KG1 (cell line): ENCODE measurements at regions not wholly inside any gene's neighbourhood (a gene's known extent, or its start where the extent isn't known, plus 50 kb on each side); places are given as distances from the start of the nearest gene placed in this dataset.

Experiments
- DNase-seq: peaks from one replicate; lab custom pipeline; 2025; lab: John Stamatoyannopoulos, UW

DNA sequence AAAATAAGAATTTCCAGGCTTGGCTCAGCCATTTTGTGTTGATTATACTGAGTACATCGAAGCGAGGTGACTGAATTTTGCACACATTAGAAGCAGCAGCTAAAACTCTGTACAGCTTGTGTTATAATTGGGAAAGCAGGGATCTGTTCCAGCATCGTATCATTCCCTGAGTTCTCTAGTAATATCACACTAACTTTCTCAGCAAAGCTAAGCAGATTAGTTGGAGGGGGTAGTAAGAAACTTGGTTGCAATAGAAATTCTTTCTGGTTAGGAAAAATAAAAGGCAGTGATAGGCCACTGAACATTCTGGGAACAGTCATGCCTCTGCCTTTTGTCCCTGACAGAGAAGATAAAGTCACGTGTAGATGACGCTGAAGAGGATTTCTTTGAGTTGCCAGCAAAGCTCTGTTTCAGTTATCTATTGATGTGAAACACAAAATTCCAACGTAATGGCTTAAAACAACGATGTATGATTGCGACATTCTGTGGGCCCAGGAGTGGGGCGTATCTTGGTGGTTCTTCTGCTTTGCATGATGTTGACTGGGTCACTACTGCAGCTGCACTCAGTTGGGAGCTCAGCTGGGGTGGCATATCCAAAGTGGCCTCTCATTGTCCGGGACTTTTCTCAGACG is 202.1 kb upstream of the MEX3C start:
- DNase-seq, result no peak

DNA sequence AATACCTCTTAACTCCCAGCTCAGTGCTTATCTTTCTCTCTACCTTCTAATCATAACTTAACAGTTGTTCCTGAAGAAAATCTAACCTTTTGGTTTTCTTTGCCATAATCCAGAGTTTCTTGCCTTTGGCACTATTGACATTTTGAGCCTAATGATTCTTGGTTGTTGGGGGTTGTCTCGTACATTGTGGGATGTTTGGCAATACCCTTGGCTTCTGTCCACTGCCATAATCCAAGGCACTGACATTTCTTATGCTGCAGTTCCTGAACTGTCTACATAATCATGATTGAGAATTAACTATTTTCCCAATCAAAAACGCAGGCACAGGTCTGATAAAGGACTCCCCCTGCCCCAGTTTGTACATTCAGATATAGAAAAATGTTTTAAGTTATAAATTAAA is 203.2 kb upstream of the MEX3C start:
- DNase-seq, result no peak

DNA sequence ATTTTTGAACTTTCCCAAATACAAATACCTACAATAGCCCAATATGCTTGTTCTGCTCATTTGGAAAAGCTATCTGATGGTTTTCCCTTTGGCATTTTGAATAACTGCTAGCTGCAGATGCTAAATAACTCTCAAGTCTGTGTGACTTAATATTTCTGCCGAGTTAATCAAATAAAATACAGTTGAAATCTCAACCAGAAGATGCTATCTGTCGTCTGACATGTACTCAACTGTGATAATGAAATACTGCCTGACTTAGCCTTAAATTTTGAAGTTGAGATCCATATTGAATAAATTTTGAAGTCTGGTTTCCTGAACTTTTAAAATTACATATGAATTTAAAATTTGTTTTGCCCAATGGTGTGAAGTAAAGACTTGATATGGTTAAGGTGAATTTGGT is 204.4 kb upstream of the MEX3C start:
- no peak for DNase-seq

DNA sequence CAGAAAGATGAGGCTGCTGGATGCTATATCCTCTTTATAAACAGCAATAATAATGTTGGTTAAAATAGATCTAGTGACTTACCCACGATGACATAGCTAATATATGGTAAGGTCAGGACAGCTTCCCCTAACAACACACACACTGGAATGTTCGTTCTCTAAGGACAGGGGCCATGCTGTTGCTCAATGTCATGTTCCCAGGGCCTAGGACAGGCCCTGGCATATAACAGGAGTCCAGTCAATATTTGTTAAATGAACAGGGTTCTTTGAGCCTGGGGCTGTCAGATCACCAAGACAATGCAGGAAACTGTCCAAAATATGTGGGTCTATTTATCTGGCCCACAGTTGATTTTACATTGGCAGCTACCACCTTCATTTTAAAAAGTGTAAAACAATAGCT is 207.1 kb upstream of the MEX3C start:
- DNase-seq, result no peak

DNA sequence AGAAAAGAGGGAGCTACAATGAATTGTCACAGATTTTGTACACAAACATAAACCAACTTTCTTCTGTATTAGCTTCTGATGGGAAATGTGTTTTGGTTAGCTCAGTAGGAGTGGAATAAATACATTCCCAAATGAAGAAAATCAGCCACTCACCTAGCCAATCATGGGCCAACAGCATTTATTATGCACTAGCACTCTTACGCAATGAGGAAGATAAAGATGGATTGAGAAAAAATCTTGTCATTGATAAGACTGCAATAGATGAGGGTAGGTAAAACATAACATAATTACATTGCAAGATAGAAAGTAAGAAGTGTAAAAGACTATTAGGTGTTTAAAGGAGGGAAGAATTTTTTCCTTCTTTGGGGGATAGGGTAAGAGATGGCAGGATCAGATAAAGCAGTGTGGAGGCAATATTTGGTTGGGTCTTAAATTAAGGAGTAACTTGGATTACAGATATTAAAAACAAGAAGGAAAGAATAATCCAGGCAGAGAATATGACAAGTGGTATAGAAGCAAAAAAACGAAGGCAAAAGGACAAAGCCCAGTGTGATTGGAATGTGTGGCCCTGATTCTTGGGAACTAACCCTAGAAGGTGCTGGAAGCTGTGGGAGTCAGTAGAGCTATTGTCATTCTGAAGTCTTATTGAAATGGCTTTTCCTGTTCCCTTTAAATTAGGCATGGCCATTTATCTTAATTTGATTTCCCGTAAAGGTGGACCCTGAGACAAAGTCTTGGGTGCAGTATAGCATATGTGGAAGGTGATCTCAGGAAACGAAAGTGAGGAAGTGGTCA is 208.4 kb upstream of the MEX3C start:
- no peak for DNase-seq

DNA sequence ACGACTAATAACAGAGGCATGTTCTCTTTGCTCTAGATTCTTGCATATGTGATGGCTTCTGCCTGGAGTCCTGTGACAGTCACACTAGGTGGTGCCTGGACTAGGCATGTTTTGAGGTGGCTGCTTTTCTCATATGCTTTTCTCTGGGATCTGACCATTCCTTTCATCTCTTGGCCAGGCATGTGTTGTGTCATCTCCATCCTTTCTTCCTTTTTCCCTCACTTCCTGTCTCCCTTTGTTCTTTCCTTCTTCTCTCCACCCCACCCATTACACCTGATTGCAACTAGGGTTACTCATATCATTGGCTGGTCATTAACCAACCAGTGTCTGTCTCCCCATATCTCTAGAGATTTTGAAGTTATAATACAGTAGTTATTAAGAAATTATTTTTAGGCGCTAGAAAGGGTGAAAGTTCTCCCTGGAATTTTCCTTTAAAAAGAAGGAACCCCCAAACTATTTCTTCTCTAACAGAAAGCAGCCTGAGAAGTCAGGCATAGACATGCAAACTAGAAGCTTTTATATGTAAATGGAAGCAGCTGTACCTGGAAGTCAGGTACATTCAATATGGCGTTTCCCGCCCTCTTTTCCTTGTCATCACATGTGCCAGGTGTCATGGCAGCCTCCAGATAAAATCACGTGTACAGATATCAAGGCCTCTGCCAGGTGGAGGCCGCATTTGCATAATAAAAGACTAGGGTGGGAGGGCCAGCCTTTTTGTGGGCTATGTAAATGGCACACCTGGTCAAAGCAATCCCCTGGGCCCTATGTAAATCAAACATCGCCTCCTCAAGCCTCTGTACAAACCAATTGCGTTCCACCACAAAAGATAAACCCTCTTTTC is 220.4 kb upstream of the MEX3C start:
- no peak for DNase-seq

DNA sequence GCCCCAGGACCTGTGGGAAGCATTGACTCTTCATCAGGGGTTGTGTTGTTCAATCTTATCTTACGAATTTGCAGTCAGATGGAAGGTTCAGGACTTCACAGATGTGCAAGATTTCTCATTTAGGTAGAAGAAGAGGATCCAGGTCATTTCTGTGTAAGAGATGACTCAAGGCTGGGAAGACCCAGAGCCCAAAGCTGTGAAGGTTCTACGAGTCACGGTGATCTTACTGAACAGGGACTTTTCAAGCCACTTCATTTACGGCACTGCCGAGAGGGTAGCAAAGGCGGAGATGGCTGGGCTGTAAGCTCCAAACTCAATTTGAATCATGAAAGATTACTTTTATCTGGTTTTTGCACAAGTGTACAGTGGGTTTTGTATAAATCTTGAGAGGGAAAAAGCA is 228.0 kb upstream of the MEX3C start:
- no peak for DNase-seq

DNA sequence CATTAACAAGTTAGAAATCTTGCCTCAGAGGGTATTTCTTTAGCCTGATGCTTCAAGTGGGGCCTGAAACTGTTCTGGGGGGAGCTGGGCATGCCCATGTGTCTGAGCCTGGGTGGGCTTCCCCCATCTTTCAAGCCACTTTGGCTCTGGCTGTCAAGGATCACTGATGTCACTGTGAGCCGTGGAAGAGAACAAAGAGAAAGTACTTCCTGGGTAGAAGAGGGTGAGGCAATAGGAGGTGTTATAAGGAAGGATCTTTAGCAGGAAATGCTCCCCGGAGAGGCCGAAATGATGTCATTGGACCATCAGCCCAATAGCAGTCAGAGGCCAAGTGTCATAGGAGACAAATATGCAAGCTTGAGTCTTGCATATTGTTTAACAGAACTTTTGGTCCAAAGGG is 228.4 kb upstream of the MEX3C start:
- DNase-seq, result no peak

DNA sequence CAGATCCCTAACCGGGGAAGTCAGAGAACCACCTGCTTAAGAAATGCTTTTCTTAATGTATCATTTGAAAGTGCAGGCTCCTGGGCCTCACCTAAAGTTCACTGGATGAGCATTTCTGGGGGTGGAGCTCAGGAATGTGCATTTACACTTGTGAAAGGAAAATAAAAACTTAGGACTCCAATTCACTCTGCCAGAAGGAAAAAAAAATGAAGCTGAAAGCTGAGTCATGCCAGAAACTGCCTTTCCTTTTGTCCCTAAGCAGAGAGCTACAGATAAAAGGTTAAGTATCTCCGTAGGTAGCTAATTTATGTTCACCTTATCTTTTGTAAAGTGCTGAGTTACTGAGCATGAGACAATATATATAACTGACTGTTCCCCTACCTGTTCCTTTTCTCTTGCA is 229.5 kb upstream of the MEX3C start:
- no peak for DNase-seq

DNA sequence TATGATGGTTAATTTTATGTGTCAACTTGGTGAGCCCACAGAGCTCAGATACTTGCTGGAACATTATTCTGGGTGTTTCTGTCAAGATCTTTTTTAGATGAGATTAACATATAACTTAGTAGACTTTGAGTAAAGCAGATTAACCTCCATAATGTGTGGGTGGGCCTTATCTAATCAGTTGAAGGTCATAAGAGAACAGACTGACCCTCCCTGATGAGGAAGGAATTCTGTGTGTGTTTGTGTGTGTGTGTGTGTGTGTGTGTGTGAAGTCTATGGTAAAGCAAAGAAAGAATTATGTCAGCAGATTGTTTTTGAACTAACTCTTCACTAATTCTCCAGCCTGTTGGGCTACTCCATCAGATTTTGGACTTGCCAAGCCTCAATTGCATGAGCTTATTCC is 232.2 kb upstream of the MEX3C start:
- DNase-seq, result no peak

DNA sequence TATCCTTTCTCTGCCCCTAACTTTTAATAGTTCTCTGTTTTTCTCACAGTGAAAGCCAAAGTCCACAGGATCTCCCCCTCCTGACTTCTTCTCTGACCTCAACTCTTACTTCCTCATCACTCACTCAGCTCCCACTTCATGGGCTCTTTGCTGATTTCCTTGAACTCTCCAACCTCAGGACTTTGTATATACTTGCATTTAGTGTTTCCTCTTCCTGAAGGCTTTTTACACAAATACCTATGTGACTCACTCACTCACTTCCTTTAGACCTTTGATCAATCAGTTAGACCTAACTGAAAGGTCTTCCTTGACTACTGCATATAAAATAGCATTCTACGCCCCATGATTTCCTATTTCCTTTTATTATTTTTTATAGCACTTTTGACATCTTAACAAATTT is 233.1 kb upstream of the MEX3C start:
- DNase-seq, result no peak

DNA sequence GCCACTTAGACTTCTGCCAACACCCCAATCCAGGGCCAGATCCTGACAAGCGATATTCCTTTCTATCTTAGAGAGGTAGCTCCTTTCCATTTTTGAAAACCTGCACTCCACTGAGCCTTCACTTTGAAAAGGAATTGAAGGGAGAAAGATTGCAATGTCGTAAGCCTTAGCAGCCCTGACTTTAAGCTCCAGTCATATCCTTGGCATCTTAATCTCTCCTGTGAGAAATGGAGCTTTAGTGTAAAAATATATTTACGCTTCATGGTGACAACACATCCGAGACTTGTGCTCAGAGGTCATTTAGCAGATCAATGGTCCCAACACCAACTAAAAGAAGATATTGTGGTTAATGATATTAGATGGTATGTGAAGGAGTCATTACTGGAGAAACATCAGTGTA is 235.8 kb upstream of the MEX3C start:
- no peak for DNase-seq

DNA sequence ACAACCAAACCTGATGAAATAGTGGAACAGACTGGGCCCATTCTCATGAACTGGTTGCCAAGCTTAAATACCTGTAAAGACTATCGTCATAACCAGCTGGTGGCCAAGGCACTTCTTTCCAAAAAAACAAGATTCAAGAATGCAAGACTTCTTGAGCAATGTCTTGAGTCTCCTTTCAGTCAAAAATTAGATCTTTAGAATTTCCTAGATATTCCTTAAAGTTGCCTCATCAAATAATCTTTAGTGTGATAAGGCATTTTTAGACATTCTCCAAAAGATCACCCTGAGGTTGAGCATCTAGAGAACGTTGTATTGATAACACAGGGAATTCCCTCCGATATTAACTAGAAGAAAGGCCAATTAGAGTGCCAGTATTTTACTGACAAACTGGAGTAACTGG is 236.4 kb upstream of the MEX3C start:
- DNase-seq, result no peak

DNA sequence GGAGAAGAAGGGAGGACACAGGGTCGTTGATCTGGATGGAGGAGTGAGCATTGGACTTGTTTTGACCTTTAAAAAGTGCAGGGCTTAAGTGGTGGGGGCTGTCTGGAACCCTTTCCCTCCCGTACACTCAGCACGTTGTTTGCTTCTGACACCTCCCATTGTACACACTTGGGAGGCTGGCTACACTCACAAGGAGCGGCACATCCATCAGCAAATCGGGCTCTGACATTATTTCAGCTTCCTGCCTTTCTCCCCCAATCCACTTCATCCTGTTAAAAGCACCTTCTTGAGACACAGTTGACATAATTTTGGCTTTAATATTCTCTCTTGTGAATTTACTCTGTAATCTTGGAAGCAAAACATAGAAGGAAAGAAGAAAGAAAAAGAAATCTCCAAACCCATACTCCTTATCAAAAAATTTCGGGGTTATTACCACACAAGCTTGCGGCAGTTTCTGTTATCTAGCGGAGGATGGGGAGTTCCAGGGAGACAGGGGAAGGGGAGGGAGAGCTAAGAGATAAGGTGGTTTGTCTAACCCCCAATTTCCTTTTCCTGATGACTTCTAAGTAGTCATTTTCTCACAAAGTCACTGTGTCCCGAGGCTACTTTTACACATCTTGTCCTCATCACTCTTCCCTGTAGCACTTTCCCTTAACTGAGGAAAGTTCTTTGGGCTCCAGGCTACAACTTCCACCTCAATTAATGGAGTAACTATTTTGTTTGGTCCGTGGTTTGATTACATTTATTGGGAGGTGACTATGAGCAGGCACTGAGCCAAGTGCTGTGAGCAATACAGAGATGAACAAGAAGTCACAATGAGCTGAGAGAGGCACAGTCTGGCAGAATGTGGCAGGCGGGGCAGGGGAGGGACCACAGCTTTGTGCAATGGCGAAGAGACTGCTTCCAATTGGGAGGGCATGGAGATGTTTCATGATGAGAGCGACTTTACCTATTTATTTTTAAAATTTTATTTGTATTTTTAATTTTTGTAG is 240.1 kb upstream of the MEX3C start:
- no peak for DNase-seq

DNA sequence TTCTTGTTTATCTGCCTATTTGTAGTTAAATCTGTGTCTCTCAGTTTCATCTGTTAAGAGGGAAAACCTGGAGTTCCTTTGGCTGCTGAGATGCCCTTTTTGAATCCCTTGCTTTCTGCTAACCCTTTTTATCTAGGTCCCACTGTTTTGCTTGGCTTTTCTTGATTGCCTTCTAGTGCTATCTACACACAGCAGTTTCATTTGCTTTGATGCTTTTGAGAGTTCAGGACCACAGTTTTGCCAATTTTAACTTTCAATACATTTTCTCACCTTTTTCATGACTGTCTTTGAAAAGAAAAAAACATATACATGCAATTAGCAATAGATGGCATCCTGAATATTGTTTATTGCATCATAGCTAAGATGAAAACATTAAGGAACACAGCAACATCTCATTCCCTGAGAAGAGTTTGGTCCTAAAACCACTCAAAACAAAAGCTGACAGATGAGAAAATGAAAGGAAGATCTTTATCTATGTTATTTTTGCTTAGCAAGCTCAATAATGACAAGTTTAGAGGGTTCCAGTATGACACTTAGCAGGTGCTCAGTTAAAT is 241.4 kb upstream of the MEX3C start:
- no peak for DNase-seq

DNA sequence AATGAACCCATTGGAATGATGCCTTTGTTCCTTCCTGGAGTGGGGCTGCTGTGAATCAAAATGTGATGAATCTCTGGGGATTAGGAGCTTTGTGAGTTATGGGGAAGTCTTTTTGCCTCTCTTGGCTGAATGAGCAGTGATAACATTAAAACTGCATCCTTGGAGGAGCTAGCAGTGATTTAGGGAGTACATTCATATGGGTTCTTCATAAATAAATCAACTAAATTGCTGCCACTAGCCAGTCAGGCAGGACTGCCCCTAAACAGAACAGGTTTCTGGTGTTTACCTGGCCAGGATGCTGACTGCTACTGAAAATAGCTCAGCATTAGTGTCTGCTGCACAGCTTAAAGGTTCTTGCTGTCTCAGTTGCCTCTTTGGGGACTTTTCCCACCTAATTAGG is 244.5 kb upstream of the MEX3C start:
- DNase-seq, result no peak

DNA sequence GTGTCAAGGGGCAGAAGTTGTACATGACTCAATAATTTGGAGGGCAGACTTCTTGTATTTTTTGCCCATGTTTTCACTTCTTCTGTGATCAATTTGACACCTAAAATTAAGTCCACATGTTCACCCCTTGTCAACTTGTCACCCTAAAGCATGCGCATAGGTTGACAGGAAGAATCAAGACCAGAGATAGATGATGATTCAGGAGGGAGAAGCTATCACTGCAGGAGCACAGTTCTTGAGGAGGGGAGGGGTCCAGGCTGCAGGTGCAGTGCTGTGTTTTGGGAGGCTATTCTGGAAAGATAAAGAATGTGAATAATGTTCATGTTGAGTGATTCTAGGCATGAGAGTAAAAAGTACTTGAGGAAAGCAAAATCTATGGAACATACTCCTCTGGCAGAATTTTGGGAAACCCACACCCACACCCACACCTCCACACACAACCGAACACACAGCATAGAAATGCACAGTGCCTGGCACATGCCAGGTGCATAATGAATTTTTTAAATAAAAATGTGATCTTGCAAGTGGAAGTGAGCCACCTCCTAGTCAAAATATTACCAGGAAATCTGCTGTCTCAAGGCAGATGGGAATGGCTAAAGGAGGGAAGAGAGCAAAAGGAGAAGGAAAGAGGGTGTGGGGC is 249.2 kb upstream of the MEX3C start:
- DNase-seq, result no peak

DNA sequence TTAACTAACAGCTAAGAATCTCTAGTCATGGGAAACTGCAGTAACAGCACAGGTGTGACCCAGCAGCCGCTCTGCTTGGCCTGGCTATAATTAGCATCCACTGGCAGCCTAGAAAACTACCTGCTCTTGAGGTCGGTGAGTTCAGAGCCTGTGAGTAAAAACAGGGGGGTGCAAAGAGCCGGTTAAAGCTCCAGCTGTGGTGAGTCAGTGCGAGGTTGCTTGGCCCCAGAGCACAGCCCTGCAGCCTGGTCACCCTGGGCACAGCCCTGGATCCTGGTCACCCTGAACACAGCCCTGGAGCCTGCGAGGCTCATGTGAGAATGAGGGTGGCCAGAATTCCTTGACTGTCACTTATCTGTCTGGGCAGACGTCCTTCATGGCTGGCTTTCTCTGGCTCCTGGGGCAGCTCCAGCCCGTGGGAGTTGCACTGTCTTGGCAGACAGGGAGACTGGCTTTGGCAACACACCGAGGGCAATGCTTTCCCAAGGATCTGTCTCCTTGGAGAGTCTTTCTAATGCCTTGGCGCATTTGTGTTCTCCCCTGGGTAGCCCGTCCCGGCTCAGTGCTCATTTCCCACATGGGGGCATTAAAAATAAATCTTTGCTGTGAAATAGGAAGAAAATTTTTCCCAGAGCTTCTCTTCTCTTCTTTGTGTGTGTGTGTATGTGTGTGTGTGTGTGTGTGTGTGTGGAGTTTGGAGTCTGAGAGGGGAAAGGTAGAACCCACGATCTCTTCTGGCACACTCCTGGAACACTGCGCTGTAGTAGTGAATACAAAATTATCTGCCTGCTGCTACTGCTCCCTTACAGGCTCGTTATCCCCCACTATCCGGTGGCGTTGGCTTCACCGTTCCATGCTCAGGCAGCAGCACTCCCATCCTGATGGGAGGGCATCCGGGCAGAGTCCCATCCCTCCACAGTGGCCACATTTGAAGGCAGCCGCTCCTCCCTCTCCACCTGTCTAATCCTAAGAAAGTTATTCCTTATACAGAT is 250.2 kb upstream of the MEX3C start:
- no peak for DNase-seq

DNA sequence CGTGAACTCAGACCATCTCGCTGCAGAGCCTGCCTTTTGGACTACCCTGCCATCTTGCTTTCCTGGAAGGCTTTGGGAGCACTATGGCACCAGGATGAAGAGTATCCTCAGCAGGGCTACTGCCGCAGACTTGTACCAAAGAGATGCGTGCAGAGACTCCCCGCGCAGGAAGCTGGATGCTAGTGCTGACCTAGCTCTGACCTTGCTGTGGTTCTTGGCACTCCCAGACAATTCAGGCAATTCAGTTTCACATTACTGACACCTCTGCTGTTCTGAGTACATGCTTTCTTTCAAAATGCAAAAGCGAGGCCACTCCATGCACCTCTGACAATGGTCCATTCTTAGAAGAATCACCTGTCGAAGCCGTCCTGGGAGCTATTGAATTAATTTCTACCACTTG is 251.5 kb upstream of the MEX3C start:
- DNase-seq, result no peak

DNA sequence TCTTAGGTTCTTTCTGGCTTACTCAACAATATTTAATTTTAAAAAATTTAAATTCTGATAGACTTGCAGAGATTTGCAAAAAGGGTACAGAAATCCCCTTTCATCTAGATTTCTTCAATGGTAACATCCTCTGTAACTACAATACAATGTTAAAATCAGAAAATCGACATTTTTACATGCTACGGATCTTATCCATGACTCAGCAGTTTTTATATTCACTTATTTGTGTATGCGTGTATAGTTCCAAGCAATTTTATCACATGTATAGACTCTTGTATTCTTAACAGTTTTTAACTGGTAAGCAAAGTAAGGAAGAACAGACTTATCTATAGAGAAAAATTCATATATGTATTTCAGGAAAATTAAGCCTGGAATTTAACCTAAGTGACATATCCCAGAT is 256.1 kb upstream of the MEX3C start:
- DNase-seq, result no peak
